Cardiac muscle cell (in vitro differentiated cells and primary cell): ENCODE measurements at regions not wholly inside any gene's neighbourhood (a gene's known extent, or its start where the extent isn't known, plus 50 kb on each side); places are given as distances from the start of the nearest gene placed in this dataset.

Experiments
- DNase-seq, 2 donors: peaks; one replicate each; pipeline versions ENCODE4 v3.0.0 to v3.0.0-alpha.2; 2010 to 2017; ENCODE audit warnings: low read depth in 1 of 2, low spot score in 1 of 2
- H3K27ac ChIP-seq: fragments of 200-600 bp; sonication (generic); 2 replicates; pipeline ENCODE4 v1.5.1; 2016
- H3K27me3 ChIP-seq: fragments of 200-600 bp; sonication (generic); 2 replicates; pipeline ENCODE4 v1.6.0; 2016; ENCODE audit warnings: control low read depth
- H3K36me3 ChIP-seq: fragments of 200-600 bp; sonication (generic); 2 replicates; pipeline ENCODE4 v1.5.1; 2016; ENCODE audit warnings: control low read depth
- H3K4me1 ChIP-seq: fragments of 200-600 bp; sonication (generic); 2 replicates; pipeline ENCODE4 v1.8.1; 2017; ENCODE audit warnings: low read depth, mild to moderate bottlenecking, mixed run types
- H3K4me3 ChIP-seq: fragments of 200-600 bp; sonication (generic); 2 replicates; pipeline ENCODE4 v1.5.1; 2016; ENCODE audit warnings: mild to moderate bottlenecking
- H3K9me3 ChIP-seq: fragments of 200-600 bp; sonication (generic); 2 replicates; pipeline ENCODE4 v1.5.1; 2017; ENCODE audit warnings: low read depth, mild to moderate bottlenecking, control low read depth
- TF ChIP-seq, protein P1 (sequence below): IDR thresholded peaks from 2 replicates; pipeline ENCODE4 v1.5.1; 2012; ENCODE audit warnings: low read depth, mild to moderate bottlenecking, low read length

DNA sequence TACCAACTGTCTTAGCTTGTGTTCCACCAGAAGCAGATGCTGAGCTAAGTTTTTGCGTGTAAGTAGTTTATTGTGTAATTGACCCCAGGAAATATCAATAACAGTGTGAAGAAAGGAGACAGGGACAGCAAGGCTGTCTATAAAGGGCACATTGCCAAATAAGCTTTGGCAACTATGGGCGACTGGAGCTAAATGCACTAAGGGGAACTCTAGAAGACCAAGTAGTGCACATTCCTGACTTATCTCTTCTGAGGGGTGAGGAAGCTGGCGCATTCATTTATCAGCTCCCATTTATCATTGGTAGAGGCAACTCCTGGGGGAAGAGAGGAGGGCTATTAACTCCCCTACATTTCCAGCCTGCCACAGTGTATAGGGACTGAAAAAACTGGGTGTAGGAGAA lies 135.0 kb downstream of the DLEU7 start:
- no peaks in the 10 kb centered on the region for H3K9me3 ChIP-seq
- H3K36me3 ChIP-seq: no peaks in the 10 kb centered on the region
- no peak overlapping the region for H3K4me3 ChIP-seq
- peak overlapping the region; percentile 19 for H3K27ac ChIP-seq
- TF ChIP-seq, protein P1, sequence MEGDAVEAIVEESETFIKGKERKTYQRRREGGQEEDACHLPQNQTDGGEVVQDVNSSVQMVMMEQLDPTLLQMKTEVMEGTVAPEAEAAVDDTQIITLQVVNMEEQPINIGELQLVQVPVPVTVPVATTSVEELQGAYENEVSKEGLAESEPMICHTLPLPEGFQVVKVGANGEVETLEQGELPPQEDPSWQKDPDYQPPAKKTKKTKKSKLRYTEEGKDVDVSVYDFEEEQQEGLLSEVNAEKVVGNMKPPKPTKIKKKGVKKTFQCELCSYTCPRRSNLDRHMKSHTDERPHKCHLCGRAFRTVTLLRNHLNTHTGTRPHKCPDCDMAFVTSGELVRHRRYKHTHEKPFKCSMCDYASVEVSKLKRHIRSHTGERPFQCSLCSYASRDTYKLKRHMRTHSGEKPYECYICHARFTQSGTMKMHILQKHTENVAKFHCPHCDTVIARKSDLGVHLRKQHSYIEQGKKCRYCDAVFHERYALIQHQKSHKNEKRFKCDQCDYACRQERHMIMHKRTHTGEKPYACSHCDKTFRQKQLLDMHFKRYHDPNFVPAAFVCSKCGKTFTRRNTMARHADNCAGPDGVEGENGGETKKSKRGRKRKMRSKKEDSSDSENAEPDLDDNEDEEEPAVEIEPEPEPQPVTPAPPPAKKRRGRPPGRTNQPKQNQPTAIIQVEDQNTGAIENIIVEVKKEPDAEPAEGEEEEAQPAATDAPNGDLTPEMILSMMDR: no peak
- DNase-seq: peak; percentile 61 to 71
- H3K27me3 ChIP-seq: no peaks in the 10 kb centered on the region
- H3K4me1 ChIP-seq: peaks cover 34% of the 10 kb centered on the region

DNA sequence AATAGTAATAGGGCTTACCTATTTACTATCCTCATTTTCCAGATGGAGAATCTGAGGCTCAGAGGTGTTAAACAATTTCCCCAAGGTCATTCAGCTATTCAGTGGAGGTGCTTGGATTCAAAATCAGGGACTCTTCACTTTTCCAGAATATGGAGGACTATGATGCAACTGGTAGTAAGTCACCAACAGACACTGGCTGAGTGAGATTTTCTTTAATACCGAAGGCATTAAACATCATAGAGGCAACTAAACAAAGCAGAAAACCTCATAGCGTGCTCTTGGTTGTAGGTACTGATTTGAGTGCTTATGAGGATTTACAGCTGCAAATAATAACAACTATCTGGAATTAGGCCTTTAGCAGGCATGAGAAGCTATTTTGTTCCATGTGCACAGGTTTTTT lies 134.4 kb downstream of the DLEU7 start:
- no peaks in the 10 kb centered on the region for H3K9me3 ChIP-seq
- TF ChIP-seq, protein P1: no peak
- H3K4me1 ChIP-seq: peaks cover 32% of the 10 kb centered on the region
- no peak overlapping the region for H3K4me3 ChIP-seq
- H3K27ac ChIP-seq: no peak overlapping the region
- H3K27me3 ChIP-seq: no peaks in the 10 kb centered on the region
- H3K36me3 ChIP-seq: no peaks in the 10 kb centered on the region
- DNase-seq: no peak

DNA sequence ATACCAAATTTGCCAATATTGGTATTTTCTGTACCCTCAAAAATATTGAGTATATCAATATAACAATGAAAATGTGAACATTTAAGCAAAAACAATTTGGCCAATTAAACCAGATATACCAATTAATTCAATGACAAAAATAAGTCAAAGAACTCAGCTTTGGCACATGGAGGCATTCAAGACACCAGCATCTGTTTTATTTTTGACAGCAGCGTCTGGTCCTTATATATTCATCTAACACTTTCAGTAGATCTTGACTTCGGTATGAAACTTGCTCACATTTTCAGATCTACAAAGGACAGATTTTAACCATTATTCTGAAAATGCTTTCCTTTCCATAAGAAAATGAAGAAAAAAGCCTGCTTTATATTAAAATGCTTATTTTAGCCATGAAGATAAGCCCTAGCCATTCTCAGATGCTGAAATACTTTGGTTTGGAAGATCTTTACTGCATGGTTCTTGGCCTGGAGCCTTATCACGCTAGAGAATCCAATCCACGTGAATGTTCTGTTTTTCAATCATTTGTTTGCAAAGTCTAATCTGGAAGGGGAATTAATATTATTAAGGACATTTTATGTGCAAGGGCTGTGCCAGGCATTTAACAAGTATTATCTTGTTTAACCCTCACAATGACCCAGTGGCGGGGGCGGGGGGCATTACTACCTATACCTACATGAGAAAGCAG lies 132.2 kb downstream of the DLEU7 start:
- Histone ChIP-seq H3K4me1 (peaks cover 32% of the 10 kb centered on the region), H3K36me3 (no peaks in the 10 kb centered on the region), H3K9me3 (no peaks in the 10 kb centered on the region), H3K4me3 (no peak overlapping the region), H3K27me3 (no peaks in the 10 kb centered on the region), H3K27ac (no peak overlapping the region)
- TF ChIP-seq, protein P1: no peak
- no peak for DNase-seq

DNA sequence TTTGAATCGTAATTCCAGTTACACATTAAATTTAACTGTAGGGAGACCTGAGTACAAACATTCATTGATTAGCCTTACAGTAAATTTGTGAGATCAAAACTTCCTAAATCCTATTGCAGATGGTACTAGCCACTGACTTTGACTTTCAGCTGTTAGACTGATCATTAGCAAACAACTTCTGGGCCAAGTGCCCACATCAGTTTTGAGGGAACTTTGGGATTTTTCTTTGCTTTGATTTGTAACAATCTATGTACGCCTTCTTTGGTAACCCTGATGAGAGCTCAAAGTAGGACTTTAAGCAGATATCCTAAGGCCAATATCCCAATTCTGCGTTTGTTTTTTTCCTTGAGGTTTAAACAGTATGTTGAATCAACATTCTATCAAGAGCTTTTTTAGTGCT lies 131.5 kb downstream of the DLEU7 start:
- TF ChIP-seq, protein P1: no peak
- Histone ChIP-seq H3K4me3 (no peak overlapping the region), H3K27ac (no peak overlapping the region), H3K4me1 (peaks cover 26% of the 10 kb centered on the region), H3K36me3 (no peaks in the 10 kb centered on the region), H3K27me3 (no peaks in the 10 kb centered on the region), H3K9me3 (no peaks in the 10 kb centered on the region)
- DNase-seq: no peak

- TF ChIP-seq, protein P1: no peak
- Histone ChIP-seq H3K4me3 (no peak overlapping the region), H3K9me3 (no peaks in the 10 kb centered on the region), H3K4me1 (peaks cover 24% of the 10 kb centered on the region), H3K27ac (no peak overlapping the region), H3K27me3 (no peaks in the 10 kb centered on the region), H3K36me3 (no peaks in the 10 kb centered on the region)
- no peak for DNase-seq
Observed at GRCh38 chr13:50712456-50712855, 131.0 kb downstream of the DLEU7 start.
